ENCODE measurements at regions not wholly inside any gene's neighbourhood (a gene's known extent, or its start where the extent isn't known, plus 50 kb on each side); places are given as distances from the start of the nearest gene placed in this dataset.

GRCh38 chr10:84005403-84005802 lies 133.9 kb upstream of the GHITM start:
- TF ChIP-seq CTCF (IDR thresholded peaks at IDR 0.05; ENCODE audit: low read depth, low read length) (no peak), EZH2phosphoT487 (IDR thresholded peaks at IDR 0.05; ENCODE audit: low read depth) (no peak)
